ENCODE measurements at regions not wholly inside any gene's neighbourhood (a gene's known extent, or its start where the extent isn't known, plus 50 kb on each side); places are given as distances from the start of the nearest gene placed in this dataset.

- Mint-ChIP-seq H3K27ac (no peak overlapping the region), H3K4me3 (peak overlapping the region; percentile 60), H3K9me3 (no peaks in the 10 kb centered on the region), H3K27me3 (peaks cover 28% of the 10 kb centered on the region), H3K36me3 (ENCODE audit: low read depth) (no peaks in the 10 kb centered on the region), H3K4me1 (no peaks in the 10 kb centered on the region)
- peak; percentile 14 for ATAC-seq (replicated peaks)
Observed at GRCh38 chr21:41068496-41068895, 99.5 kb upstream of the BACE2 start.

DNA sequence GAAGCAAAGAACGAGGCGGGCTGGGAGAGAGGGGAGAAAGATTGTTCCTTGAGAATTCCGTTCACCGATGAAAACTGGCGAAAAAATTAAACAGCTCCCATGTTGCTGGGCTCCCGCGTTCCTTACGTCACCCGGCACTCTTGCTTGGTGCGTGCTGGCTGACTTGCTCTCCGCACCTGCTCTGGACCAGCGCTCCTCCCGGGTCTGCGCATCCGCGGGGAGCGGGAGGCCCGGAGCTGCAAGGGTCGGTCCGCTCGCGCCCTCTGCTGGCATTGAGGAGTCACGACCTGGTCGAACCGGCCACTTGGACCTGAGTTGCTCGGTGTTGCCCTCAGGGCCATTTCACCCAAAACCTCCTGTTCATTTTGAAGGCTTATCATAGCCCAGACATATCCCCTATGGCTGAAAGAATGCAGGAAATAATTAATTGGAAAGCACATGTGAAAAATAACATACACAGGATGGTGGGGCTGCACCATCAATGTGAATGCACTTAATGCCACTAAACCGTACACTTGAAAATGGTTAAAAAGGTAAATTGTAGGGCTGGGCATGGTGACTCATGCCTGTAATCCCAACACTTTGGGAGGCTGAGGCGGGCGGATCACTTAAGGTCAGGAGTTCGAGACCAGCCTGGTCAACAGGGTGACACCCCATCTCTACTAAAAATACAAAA, 98.9 kb upstream of the BACE2 start:
- Mint-ChIP-seq H3K27ac (no peak overlapping the region), H3K9me3 (no peaks in the 10 kb centered on the region), H3K4me1 (no peaks in the 10 kb centered on the region), H3K36me3 (ENCODE audit: low read depth) (no peaks in the 10 kb centered on the region), H3K27me3 (peaks cover 28% of the 10 kb centered on the region), H3K4me3 (peak overlapping the region; percentile 60)
- ATAC-seq (replicated peaks): peak; percentile 71

GRCh38 chr21:41070284-41070683, 97.7 kb upstream of the BACE2 start:
- Mint-ChIP-seq H3K27ac (no peak overlapping the region), H3K36me3 (ENCODE audit: low read depth) (no peaks in the 10 kb centered on the region), H3K4me3 (no peak overlapping the region), H3K27me3 (peaks cover 28% of the 10 kb centered on the region), H3K4me1 (no peaks in the 10 kb centered on the region), H3K9me3 (no peaks in the 10 kb centered on the region)
- ATAC-seq (replicated peaks): no peak

DNA sequence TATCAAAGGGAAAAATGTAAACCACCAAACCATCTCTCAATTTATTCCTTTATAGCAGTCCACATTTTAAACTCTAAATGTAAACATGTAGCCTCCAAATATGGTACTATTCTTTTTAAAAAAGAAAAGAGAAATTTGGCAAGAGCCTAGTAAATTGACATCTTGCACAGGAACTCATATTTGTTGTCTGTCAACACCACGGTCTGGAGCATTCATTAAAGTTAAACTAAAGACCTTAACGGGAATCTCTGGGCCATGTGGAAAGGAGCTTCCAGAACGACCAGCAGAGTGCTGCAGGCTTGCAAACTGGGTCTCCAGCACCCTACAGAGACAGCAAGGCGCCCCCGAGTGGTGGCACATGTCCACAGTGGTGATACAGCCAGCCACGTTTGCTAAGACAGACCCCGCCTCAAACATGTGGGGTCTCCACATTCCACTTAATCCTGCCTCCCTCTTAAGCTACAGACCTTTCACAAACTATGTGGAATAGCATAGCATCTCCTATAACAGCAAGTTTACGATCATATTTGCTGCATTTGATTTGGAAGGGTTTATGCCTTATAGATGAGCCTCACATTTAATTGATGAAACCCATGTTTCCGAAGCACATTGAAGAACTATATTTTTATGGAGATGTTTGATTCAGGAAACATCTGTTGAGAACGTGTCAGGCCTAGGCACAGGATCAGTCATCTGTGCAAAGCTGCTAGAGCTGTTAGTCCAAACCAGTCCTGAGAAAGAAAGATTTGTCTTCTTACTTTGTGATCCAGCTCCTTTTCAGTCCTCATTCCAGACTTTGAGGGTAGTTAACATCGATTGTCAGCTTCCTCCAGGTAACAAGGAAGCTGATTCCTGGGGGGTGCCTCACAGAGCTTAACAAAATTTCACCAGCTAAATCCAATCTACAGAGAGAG, 96.4 kb upstream of the BACE2 start:
- H3K4me1 Mint-ChIP-seq: no peaks in the 10 kb centered on the region
- no peaks in the 10 kb centered on the region for H3K9me3 Mint-ChIP-seq
- no peak overlapping the region for H3K27ac Mint-ChIP-seq
- peaks cover 20% of the 10 kb centered on the region for H3K27me3 Mint-ChIP-seq
- no peaks in the 10 kb centered on the region for H3K36me3 Mint-ChIP-seq (ENCODE audit: low read depth)
- no peak for ATAC-seq (replicated peaks)
- no peak overlapping the region for H3K4me3 Mint-ChIP-seq

DNA sequence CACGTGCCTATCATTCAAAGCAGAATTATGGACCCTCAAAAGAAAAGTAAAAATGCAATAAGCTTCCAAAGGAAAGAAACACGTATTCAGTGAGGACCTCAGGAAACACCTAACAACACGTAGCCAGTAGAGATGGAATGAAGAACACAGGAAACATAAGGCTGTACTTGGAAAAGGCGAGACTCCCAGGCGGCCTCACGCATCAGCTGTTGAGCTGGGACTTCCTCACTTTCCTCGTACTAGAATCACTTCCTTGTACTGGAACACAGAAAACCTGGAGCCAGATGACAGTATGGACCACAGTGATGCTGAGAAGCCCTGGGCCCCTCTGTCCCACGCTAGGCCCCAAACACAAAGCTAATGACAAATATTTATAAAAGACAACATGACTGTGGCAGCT, 94.4 kb upstream of the BACE2 start:
- Mint-ChIP-seq H3K4me3 (no peak overlapping the region), H3K36me3 (ENCODE audit: low read depth) (no peaks in the 10 kb centered on the region), H3K4me1 (no peaks in the 10 kb centered on the region), H3K27ac (no peak overlapping the region), H3K27me3 (peaks cover 11% of the 10 kb centered on the region), H3K9me3 (no peaks in the 10 kb centered on the region)
- ATAC-seq (replicated peaks): no peak

GRCh38 chr21:41074396-41075184, 93.4 kb upstream of the BACE2 start:
- Mint-ChIP-seq H3K4me3 (no peak overlapping the region), H3K36me3 (ENCODE audit: low read depth) (no peaks in the 10 kb centered on the region), H3K9me3 (no peaks in the 10 kb centered on the region), H3K27ac (no peak overlapping the region), H3K4me1 (no peaks in the 10 kb centered on the region), H3K27me3 (peaks cover 3% of the 10 kb centered on the region)
- ATAC-seq (replicated peaks): no peak

- Mint-ChIP-seq H3K27me3 (peaks cover under 1% of the 10 kb centered on the region), H3K9me3 (no peaks in the 10 kb centered on the region), H3K4me3 (no peak overlapping the region), H3K36me3 (ENCODE audit: low read depth) (no peaks in the 10 kb centered on the region), H3K4me1 (no peaks in the 10 kb centered on the region), H3K27ac (no peak overlapping the region)
- no peak for ATAC-seq (replicated peaks)
Observed at GRCh38 chr21:41075656-41076055, 92.3 kb upstream of the BACE2 start.

- no peaks in the 10 kb centered on the region for H3K4me1 Mint-ChIP-seq
- no peak for ATAC-seq (replicated peaks)
Observed at GRCh38 chr21:41076064-41076463, 91.9 kb upstream of the BACE2 start.

DNA sequence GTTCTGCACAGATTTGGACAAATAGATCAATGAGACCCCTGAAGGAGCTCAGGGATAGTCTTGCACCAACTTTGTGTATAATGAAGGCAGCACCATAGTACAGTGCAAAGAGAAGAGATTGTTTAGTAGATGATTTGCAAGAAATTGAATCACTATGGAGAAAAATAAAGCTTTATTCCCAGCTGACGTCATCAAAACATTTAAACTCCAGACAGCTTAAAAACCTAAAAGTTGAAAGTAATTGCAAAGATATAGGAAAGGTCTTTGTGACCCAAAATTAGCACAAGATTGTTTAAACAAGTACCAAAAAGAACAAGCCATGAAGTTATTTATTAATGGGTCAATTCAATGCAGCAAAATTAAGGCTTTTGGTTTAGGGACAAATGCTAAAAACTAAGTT, 88.8 kb upstream of the BACE2 start:
- no peak overlapping the region for H3K27ac Mint-ChIP-seq
- no peaks in the 10 kb centered on the region for H3K36me3 Mint-ChIP-seq (ENCODE audit: low read depth)
- H3K4me3 Mint-ChIP-seq: no peak overlapping the region
- H3K27me3 Mint-ChIP-seq: peaks cover 6% of the 10 kb centered on the region
- H3K4me1 Mint-ChIP-seq: no peaks in the 10 kb centered on the region
- no peak for ATAC-seq (replicated peaks)
- no peaks in the 10 kb centered on the region for H3K9me3 Mint-ChIP-seq

More at GRCh38 chr21:41076064-41076463, 91.9 kb upstream of the BACE2 start:
- no peaks in the 10 kb centered on the region for H3K27me3 Mint-ChIP-seq
- no peak overlapping the region for H3K27ac Mint-ChIP-seq
- no peak overlapping the region for H3K4me3 Mint-ChIP-seq
- no peaks in the 10 kb centered on the region for H3K36me3 Mint-ChIP-seq (ENCODE audit: low read depth)
- no peaks in the 10 kb centered on the region for H3K9me3 Mint-ChIP-seq

GRCh38 chr21:41080485-41081121, 87.4 kb upstream of the BACE2 start:
- H3K9me3 Mint-ChIP-seq: no peaks in the 10 kb centered on the region
- H3K27ac Mint-ChIP-seq: no peak overlapping the region
- H3K4me3 Mint-ChIP-seq: no peak overlapping the region
- no peak for ATAC-seq (replicated peaks)
- no peaks in the 10 kb centered on the region for H3K4me1 Mint-ChIP-seq
- peaks cover 11% of the 10 kb centered on the region for H3K27me3 Mint-ChIP-seq
- H3K36me3 Mint-ChIP-seq (ENCODE audit: low read depth): no peaks in the 10 kb centered on the region

DNA sequence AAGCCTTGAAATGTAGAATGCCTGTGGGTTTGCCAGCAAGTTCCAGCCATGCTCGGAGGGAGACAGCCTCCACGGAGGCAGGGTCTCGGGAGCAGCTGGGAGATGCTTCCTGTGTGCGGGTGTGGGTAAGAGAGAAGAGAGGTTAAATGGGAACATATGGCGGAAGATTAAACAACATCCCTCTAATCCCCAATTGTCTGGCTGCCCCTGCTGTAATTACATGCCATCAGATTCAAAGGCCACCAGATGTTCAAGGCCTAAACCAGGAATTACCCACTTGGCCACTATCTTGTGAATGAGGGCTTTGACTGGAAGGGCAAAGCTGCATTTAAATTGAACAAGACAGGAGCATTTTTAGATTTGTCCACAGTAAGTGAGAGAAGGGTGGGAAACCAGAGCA, 81.4 kb upstream of the BACE2 start:
- Mint-ChIP-seq H3K4me3 (no peak overlapping the region), H3K4me1 (no peaks in the 10 kb centered on the region), H3K9me3 (no peaks in the 10 kb centered on the region), H3K36me3 (ENCODE audit: low read depth) (no peaks in the 10 kb centered on the region), H3K27ac (no peak overlapping the region), H3K27me3 (peaks cover 33% of the 10 kb centered on the region)
- ATAC-seq (replicated peaks): no peak

- Mint-ChIP-seq H3K27ac (no peak overlapping the region), H3K4me1 (no peaks in the 10 kb centered on the region), H3K4me3 (no peak overlapping the region), H3K27me3 (peaks cover 27% of the 10 kb centered on the region), H3K36me3 (ENCODE audit: low read depth) (no peaks in the 10 kb centered on the region), H3K9me3 (no peaks in the 10 kb centered on the region)
- ATAC-seq (replicated peaks): no peak
Observed at GRCh38 chr21:41090981-41091380, 77.0 kb upstream of the BACE2 start.

DNA sequence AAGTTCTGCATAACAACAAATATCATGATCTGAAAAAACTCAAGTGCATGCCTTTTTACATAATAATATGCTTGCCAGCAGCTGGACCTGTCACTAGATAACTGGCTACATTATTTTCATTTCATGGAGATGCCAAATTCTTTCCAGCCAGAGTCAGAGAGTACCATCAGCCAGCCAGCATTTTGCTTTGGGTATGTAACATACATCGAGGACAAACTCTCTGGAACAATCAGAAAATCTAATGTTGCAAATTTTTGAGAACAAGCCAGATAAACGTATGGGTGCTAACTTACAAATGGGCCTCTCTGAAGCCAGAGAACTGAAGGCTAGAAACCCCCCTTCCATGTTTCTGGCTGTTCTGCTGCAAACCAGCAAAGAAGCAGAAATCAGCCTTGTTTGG, 76.3 kb upstream of the BACE2 start:
- no peak for ATAC-seq (replicated peaks)
- no peak overlapping the region for H3K27ac Mint-ChIP-seq
- peaks cover 22% of the 10 kb centered on the region for H3K27me3 Mint-ChIP-seq
- no peaks in the 10 kb centered on the region for H3K9me3 Mint-ChIP-seq
- H3K4me3 Mint-ChIP-seq: no peak overlapping the region
- no peaks in the 10 kb centered on the region for H3K4me1 Mint-ChIP-seq
- H3K36me3 Mint-ChIP-seq (ENCODE audit: low read depth): no peaks in the 10 kb centered on the region

GRCh38 chr21:41092312-41092711, 75.6 kb upstream of the BACE2 start:
- H3K4me3 Mint-ChIP-seq: no peak overlapping the region
- ATAC-seq (replicated peaks): no peak
- no peaks in the 10 kb centered on the region for H3K36me3 Mint-ChIP-seq (ENCODE audit: low read depth)
- peaks cover 20% of the 10 kb centered on the region for H3K27me3 Mint-ChIP-seq
- H3K27ac Mint-ChIP-seq: no peak overlapping the region
- H3K9me3 Mint-ChIP-seq: no peaks in the 10 kb centered on the region
- H3K4me1 Mint-ChIP-seq: no peaks in the 10 kb centered on the region
